GM13977 (cell line): ENCODE measurements at regions not wholly inside any gene's neighbourhood (a gene's known extent, or its start where the extent isn't known, plus 50 kb on each side); places are given as distances from the start of the nearest gene placed in this dataset.

Experiments
- DNase-seq: peaks from one replicate; pipeline ENCODE4 v3.0.0; 2012; ENCODE audit warnings: low spot score
- CTCF ChIP-seq: IDR thresholded peaks from 2 replicates; pipeline ENCODE4 v1.5.1; 2012; ENCODE audit warnings: mild to moderate bottlenecking, control low read depth; ENCODE audit not compliant: insufficient read depth; ENCODE audit errors: extremely low read depth, missing control alignments
- in situ Hi-C: fragments of 300-500 bp; cut with MboI; formaldehyde crosslinking; loops from one replicate; pipeline ENCODE4 v1.12.0; 2022; ENCODE audit warnings: low sequenced_read_pairs, low pct_unique_long_range_greater_than_20kb, mixed read lengths, inconsistent platforms; ENCODE audit not compliant: unreplicated experiment

DNA sequence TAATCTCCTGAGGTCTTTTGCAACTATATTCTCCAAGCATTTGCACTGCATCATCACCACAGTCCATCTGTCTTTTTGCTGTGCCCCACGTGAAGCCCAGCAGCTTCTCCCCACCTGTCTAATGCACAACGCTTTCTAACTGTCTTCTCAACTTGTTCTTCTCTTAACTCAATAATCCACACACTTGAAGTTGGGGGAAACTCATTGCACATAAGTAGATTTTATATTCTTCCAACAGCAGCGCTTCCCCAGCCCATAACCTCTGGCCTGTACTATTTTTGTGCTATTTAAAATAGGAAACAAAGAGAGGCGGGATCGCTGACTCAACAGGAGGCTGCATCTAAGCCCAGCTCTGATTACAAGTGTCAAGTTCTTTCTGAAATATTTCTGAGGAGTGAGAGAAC is 226.7 kb downstream of the GXYLT1 start:
- DNase-seq = no peak
- TF ChIP-seq CTCF = no peak
- in situ Hi-C loops = no loop called here

DNA sequence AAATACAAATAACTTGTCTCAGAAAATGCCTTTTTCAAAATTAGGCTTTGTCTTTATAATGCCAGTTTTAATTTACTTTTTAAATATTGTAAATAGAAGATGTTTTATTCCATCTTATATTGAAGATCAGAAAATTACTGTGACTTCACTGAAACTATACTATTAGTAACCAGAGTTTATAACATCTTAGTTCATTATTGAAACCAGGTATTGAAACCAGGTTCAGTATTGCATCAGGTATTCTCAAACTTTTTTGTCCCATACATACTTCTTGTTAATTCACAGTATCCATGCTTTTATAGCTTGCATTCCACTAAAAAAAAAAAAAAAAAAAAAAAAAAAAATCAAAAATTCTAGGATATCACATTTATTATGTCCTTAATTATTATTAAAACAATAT is 227.5 kb downstream of the GXYLT1 start:
- no peak for TF ChIP-seq CTCF
- no peak for DNase-seq
- in situ Hi-C loops = no loop called here

DNA sequence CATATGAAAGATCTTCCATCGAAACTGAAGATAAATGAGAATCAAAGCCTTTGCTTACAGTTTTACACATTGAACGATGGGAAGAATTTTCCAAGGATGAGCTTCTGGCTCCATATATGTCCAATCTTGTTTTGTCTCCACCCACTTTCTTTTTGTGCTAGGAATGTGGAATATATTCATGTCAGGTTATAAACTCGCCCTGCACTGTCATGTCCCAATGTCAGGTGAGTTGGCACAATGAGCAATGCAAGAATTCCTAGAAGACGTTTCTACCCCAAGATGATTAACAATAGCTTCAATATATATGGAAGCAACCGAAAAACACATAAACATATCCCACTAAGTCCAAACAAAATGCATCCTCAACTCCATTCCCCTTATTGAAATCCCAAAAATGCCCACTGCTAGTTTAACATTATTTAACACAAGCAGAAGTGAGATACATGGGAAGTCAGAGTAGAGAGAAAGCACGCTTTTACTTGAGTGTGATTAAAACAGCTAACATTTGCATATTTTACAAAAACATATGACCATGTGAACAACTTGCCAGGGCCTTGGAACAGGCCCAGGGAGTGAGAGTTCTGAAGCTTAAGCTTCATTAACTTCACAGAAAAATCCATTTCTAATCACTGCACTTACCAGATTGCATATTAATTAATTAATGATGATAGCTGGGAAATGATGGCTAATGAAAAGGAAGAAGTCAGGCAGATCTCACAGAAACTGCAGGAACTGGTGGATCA is 233.9 kb downstream of the GXYLT1 start:
- in situ Hi-C loops = no loop called here
- DNase-seq = no peak
- no peak for TF ChIP-seq CTCF

DNA sequence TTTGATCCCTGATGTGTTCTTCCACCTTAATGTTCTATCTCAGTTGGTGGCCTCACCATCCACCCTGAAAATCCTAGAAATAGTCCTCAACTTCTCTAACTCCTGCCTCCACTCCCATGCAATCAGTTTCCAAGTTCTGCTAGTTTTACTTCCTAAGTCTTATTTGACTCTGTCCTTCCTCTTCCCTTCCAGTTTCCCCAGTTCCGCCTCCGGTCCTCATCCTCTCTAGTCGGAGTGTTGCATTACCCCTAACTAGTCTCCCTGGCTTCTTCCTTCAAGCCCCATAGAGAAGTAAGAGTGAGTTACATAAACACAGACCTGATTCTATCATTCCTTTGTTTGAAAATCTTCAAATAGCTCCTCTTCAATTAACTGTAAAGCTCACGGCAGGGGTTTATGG is 236.5 kb downstream of the GXYLT1 start:
- in situ Hi-C loops = no loop called here
- TF ChIP-seq CTCF = no peak
- no peak for DNase-seq

- in situ Hi-C loops = no loop called here
- DNase-seq = no peak
- no peak for TF ChIP-seq CTCF
Measured at GRCh38 chr12:41907550-41907949, 237.1 kb downstream of the GXYLT1 start.

GRCh38 chr12:41907021-41907420 is 237.7 kb downstream of the GXYLT1 start:
- no peak for TF ChIP-seq CTCF
- in situ Hi-C loops = no loop called here

DNA sequence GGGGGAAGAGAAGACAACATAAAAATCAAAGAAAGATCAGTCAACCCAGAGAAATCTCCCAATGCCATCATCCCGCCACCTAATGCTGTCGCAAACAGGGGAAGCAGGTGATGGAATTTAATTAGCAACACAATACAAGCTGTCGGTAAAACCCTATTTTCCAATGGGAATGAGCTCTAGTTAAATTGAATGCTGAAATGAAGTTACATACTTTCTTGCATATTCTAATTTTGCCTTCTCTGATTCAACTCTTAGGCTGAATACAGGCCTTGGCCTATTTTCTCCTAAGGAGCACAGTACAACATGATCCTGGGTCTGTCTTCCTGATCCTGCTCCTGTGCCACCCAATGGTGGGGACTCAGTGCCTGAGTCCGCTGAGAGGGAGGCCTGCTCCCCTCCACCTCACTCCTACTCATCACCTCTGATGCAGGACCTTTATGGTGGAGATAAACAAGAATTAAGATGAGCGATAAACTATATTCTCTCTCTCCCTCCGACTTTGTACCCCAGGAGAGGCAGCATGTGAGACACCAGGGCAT is 238.8 kb downstream of the GXYLT1 start:
- no peak for DNase-seq
- in situ Hi-C loops = no loop called here
- TF ChIP-seq CTCF = no peak

More at GRCh38 chr12:41907021-41907420, 237.7 kb downstream of the GXYLT1 start:
- no peak for DNase-seq
